ENCODE measurements at regions not wholly inside any gene's neighbourhood (a gene's known extent, or its start where the extent isn't known, plus 50 kb on each side); places are given as distances from the start of the nearest gene placed in this dataset.
A peak's percentile ranks its signal among the peaks of the same experiment; 100 is the strongest.
"Not testable (repeated sequence)": the region's sequence is repeated elsewhere in the genome, so short reads cannot be mapped to it uniquely, and the experiment has no call there.

- Mint-ChIP-seq H3K9me3 (ENCODE audit: unreplicated experiment) (no peaks in the 10 kb centered on the region), H3K27ac (ENCODE audit: low read depth, unreplicated experiment) (no peak overlapping the region), H3K4me1 (ENCODE audit: insufficient read depth, unreplicated experiment) (peaks cover 25% of the 10 kb centered on the region), H3K36me3 (ENCODE audit: insufficient read depth, unreplicated experiment) (no peaks in the 10 kb centered on the region), H3K27me3 (ENCODE audit: insufficient read depth, unreplicated experiment) (no peaks in the 10 kb centered on the region), H3K4me3 (ENCODE audit: unreplicated experiment) (no peak overlapping the region)
- DNase-seq (ENCODE audit: unreplicated experiment), result no peak
- TF ChIP-seq CTCF (IDR thresholded peaks at IDR 0.05; ENCODE audit: unreplicated experiment), result no peak
- intact Hi-C loops (cut with micrococcal nuclease), result no loop called here
- ChIA-PET CTCF (interaction anchor here (0.7 to 1.6 kb wide), 2 partner anchors 294 to 550 kb away, joined by 3 read pairs; no protein-coding TSS in a partner anchor), POLR2A (no interaction called here)
- no TSS peak for BruUV-seq (replicated peaks)
Measured at GRCh38 chr2:64881037-64881492, 108.1 kb upstream of the SLC1A4 start.

- Mint-ChIP-seq H3K27ac (ENCODE audit: low read depth, unreplicated experiment) (no peak overlapping the region), H3K4me1 (ENCODE audit: insufficient read depth, unreplicated experiment) (no peaks in the 10 kb centered on the region), H3K4me3 (ENCODE audit: unreplicated experiment) (no peak overlapping the region), H3K27me3 (ENCODE audit: insufficient read depth, unreplicated experiment) (peaks cover 13% of the 10 kb centered on the region), H3K9me3 (ENCODE audit: unreplicated experiment) (no peaks in the 10 kb centered on the region), H3K36me3 (ENCODE audit: insufficient read depth, unreplicated experiment) (no peaks in the 10 kb centered on the region)
- no TSS peak for BruUV-seq (replicated peaks)
- no peak for DNase-seq (ENCODE audit: unreplicated experiment)
- no peak for TF ChIP-seq CTCF (IDR thresholded peaks at IDR 0.05; ENCODE audit: unreplicated experiment)
- ChIA-PET CTCF (interaction anchor here (0.6 to 2.8 kb wide), 2 partner anchors 10 to 300 kb away, joined by 5 to 12 read pairs; no protein-coding TSS in a partner anchor), POLR2A (interaction anchor here (1.5 kb wide), 1 partner anchor 557 kb away, joined by 3 read pairs; no protein-coding TSS in a partner anchor)
- intact Hi-C loops (cut with micrococcal nuclease), result no loop called here
Measured at GRCh38 chr2:64887565-64887964, 101.6 kb upstream of the SLC1A4 start.

- Mint-ChIP-seq H3K4me1 (ENCODE audit: insufficient read depth, unreplicated experiment) (no peaks in the 10 kb centered on the region), H3K27ac (ENCODE audit: low read depth, unreplicated experiment) (no peak overlapping the region), H3K9me3 (ENCODE audit: unreplicated experiment) (no peaks in the 10 kb centered on the region), H3K27me3 (ENCODE audit: insufficient read depth, unreplicated experiment) (peaks cover 25% of the 10 kb centered on the region), H3K36me3 (ENCODE audit: insufficient read depth, unreplicated experiment) (no peaks in the 10 kb centered on the region), H3K4me3 (ENCODE audit: unreplicated experiment) (no peak overlapping the region)
- peak; percentile 55 for TF ChIP-seq CTCF (IDR thresholded peaks at IDR 0.05; ENCODE audit: unreplicated experiment)
- intact Hi-C loops (cut with micrococcal nuclease), result loop anchor here (1.0 kb wide), 4 partner anchors 301 to 839 kb away; no protein-coding TSS in a partner anchor
- BruUV-seq (replicated peaks), result no TSS peak
- DNase-seq (ENCODE audit: unreplicated experiment), result peak; percentile 88
- ChIA-PET CTCF (interaction anchor here (0.6 to 2.8 kb wide), 9 partner anchors 10 to 557 kb away, joined by 3 to 12 read pairs (median 4); no protein-coding TSS in a partner anchor), POLR2A (interaction anchor here (0.8 to 1.5 kb wide), 3 partner anchors 167 to 558 kb away, joined by 3 to 4 read pairs (median 3); partner anchors contain the start of gene CEP68)
Measured at GRCh38 chr2:64888591-64889309, 100.4 kb upstream of the SLC1A4 start.

GRCh38 chr2:64889803-64890202, 99.4 kb upstream of the SLC1A4 start:
- POLR2A ChIA-PET, result interaction anchor here (0.7 kb wide), 1 partner anchor 23 kb away, joined by 3 read pairs; no protein-coding TSS in a partner anchor
- Mint-ChIP-seq H3K36me3 (ENCODE audit: insufficient read depth, unreplicated experiment) (no peaks in the 10 kb centered on the region), H3K27me3 (ENCODE audit: insufficient read depth, unreplicated experiment) (peaks cover 35% of the 10 kb centered on the region), H3K4me1 (ENCODE audit: insufficient read depth, unreplicated experiment) (no peaks in the 10 kb centered on the region), H3K9me3 (ENCODE audit: unreplicated experiment) (no peaks in the 10 kb centered on the region), H3K4me3 (ENCODE audit: unreplicated experiment) (no peak overlapping the region), H3K27ac (ENCODE audit: low read depth, unreplicated experiment) (no peak overlapping the region)
- intact Hi-C loops (cut with micrococcal nuclease), result loop anchor here (1.0 kb wide), 4 partner anchors 303 to 841 kb away; no protein-coding TSS in a partner anchor
- no peak for TF ChIP-seq CTCF (IDR thresholded peaks at IDR 0.05; ENCODE audit: unreplicated experiment)
- no peak for DNase-seq (ENCODE audit: unreplicated experiment)
- CTCF ChIA-PET, result interaction anchor here (0.6 to 2.8 kb wide), 9 partner anchors 12 to 724 kb away, joined by 3 to 12 read pairs (median 4); no protein-coding TSS in a partner anchor
- BruUV-seq (replicated peaks), result no TSS peak

GRCh38 chr2:64896572-64896971, 92.6 kb upstream of the SLC1A4 start:
- H3K4me1 Mint-ChIP-seq (ENCODE audit: insufficient read depth, unreplicated experiment); intact Hi-C loops (cut with micrococcal nuclease); H3K9me3 Mint-ChIP-seq (ENCODE audit: unreplicated experiment); H3K27ac Mint-ChIP-seq (ENCODE audit: low read depth, unreplicated experiment); BruUV-seq (replicated peaks); DNase-seq (ENCODE audit: unreplicated experiment); H3K36me3 Mint-ChIP-seq (ENCODE audit: insufficient read depth, unreplicated experiment); POLR2A ChIA-PET; H3K4me3 Mint-ChIP-seq (ENCODE audit: unreplicated experiment): not testable (repeated sequence)
- CTCF ChIA-PET, result interaction anchor here (0.6 kb wide), 1 partner anchor 14 kb away, joined by 3 read pairs; no protein-coding TSS in a partner anchor
- peaks cover 44% of the 10 kb centered on the region for H3K27me3 Mint-ChIP-seq (ENCODE audit: insufficient read depth, unreplicated experiment)
